ENCODE measurements at regions not wholly inside any gene's neighbourhood (a gene's known extent, or its start where the extent isn't known, plus 50 kb on each side); places are given as distances from the start of the nearest gene placed in this dataset.

- no peak for DNase-seq (ENCODE audit: low spot score)
- FAIRE-seq, result no peak
These were observed 367.6 kb downstream of the C12orf75 start for GRCh38 chr12:105698075-105698474.

DNA sequence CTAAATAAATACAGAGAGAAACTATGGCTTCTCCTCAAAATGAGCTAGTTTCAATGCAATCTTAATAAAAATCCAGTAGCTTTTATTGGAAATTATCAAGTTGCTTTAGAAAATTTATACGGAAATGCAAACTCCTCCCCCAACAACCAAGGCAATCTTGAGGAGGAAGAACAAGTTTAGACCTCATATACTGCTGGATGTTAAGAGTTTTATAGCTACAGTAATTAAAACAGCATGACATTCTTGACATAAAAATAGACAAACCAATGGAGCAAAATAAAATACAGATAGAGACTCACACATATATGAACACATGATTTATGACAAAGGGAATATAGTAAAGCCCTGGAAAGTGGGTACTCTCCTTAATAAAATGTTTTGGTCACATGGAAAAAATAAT is 368.7 kb downstream of the C12orf75 start:
- FAIRE-seq (no peak), DNase-seq (ENCODE audit: low spot score) (no peak)

- DNase-seq (ENCODE audit: low spot score), result no peak
- FAIRE-seq, result no peak
These were observed 374.3 kb downstream of the C12orf75 start for GRCh38 chr12:105704787-105705186.

DNA sequence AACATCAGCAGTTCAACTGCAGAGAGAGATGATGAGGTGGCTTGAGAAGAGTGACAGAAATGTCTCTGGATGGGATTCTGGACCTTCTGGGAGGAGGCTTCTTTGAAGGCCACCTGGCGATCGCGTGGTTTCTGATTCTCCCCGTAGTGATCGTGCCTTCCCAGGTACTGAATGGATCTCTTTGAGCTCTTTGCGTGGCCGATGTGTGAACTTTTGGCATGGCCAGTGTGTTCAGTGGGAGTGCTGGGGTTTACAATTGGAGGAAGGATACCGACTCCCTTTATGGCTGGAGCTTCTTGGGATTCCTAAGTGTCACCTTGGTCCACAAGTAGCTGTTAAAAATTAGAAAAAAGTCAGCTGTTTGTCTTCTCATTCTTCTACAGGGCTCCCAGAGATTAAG is 374.7 kb downstream of the C12orf75 start:
- FAIRE-seq, result no peak
- no peak for DNase-seq (ENCODE audit: low spot score)

GRCh38 chr12:105705765-105706164 is 375.3 kb downstream of the C12orf75 start:
- FAIRE-seq (no peak), DNase-seq (ENCODE audit: low spot score) (no peak)

DNA sequence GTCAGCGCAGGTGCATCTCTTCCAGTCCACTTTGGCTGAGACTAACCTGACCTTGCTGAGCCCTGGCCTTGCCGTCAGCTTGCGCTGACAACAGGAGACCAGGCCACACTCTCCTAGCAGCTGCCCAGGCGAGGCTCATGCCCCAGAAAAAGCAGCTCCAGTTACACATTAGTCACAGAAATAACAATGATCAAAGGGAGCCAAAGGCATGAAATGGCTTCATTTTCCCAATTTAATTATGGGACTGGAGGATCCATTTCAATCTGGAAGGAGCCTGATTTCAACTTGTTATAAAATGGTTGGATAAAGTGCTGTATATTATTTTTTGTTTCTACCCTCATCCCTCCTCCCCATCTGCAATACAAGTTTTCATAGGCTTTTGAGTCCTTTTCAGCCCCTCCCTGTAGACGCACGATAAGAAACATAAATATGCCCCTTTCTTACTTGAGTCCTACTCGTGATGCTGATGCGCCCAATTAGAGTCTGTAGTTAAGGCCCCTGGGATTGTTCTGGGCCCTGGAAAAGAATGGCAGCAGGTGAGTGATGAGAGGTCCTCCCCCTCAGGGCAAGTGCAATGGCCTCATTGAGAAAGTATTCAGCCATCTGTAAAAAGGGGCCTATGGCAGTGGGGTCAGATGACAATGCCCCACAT is 376.0 kb downstream of the C12orf75 start:
- DNase-seq (ENCODE audit: low spot score) (peak; percentile 32), FAIRE-seq (no peak)

GRCh38 chr12:105706973-105707334 is 376.5 kb downstream of the C12orf75 start:
- no peak for FAIRE-seq

GRCh38 chr12:105713606-105714305 is 383.3 kb downstream of the C12orf75 start:
- DNase-seq (ENCODE audit: low spot score) (no peak), FAIRE-seq (no peak)

More at GRCh38 chr12:105706973-105707334, 376.5 kb downstream of the C12orf75 start:
- no peak for DNase-seq (ENCODE audit: low spot score)

DNA sequence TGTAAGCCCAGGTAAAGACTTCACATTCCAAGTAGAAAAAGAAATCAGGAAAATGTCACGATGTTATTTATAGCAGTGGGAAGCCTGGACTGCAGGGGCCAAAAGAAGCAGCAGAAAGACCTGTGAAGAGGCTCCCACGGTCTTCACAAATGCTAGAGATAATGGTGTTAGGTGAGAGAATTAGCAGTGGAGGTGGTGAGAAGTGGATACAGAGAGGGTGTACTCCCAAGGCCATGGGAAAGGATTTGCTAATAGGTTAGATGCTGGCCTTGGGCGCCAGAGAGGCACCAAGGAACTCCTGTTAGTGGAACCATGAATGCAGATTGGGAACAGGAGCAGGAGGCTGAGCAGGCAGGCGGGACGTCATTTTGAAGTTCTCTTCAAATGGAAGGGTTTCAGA is 386.1 kb downstream of the C12orf75 start:
- DNase-seq (ENCODE audit: low spot score), result no peak
- no peak for FAIRE-seq

DNA sequence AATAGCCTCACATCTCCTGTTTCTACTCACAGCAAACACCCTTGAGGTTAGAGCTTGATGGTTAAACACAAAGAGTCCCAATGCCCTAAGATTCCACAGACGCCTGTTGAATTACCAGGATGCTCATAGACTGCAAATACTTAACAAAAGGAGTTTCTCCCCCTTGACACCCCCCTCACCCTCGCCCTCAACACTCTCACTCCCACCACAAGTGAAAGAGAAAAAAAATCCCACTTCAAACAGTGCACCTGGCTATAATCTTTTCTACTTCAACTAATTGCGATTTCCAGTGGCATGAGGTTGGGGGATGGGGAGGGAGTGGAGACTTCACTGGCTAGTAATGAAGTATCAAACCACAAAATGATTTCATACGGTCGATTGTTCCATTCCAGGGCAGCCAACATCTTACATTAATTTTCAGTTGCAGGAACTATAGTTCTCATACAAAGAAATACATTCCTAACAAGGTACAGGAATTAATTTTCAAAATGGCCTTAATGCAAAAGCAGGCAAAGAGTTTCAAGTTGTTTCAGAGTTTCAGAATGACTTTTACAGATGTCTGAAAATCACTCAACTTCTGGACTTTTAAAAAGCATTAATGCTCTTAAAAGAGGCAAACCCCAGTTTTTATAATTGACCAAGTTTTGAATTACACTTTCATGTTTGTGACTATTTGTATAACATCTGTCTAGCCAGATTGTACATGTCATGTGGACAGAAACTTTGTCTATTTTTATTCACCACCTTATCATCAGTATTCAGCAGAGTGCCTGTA is 390.7 kb downstream of the C12orf75 start:
- no peak for FAIRE-seq
- DNase-seq (ENCODE audit: low spot score), result no peak

- DNase-seq (ENCODE audit: low spot score) (no peak), FAIRE-seq (no peak)
These were observed 391.4 kb downstream of the C12orf75 start for GRCh38 chr12:105721891-105722290.

- DNase-seq (ENCODE audit: low spot score), result no peak
- FAIRE-seq, result no peak
These were observed 392.6 kb downstream of the C12orf75 start for GRCh38 chr12:105723066-105723465.

DNA sequence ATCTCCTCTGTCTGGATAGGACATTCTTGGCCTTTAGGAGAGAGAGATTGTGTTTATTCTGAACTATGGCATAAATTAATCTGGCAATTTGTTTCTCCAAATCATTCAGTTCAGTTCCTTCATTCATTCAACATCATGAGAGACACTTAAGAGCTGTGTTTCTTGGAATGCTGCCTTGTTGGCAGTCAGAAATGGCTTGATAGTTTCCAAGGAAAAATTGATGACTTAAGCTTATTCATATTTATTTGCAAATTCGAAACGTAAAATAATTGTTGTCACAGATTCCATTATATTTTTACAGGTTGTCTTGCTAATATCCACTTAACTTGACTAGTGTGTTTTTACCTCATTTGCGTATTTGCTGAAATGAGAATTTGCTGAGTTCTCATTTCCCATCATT is 393.0 kb downstream of the C12orf75 start:
- no peak for FAIRE-seq

DNA sequence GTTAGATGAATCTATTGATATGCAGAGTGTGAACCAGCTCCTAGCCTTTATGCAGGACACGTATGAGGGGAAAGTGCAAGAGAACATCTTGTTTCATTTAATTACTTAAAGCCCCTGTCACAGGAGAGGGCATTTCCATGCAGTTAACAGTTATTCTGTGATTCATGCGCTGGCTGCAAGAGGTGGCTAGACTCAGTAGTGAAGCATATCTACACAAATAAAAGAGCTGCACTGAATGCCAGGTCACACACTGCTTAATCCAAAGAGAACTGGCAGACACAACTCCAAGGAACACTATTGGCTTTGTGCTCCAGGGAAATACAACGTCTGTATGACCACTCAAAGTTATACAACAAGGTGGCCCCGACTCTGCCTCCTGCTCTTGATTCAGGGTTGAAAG is 394.1 kb downstream of the C12orf75 start:
- FAIRE-seq (no peak), DNase-seq (ENCODE audit: low spot score) (no peak)

More for the DNA sequence above, 393.0 kb downstream of the C12orf75 start:
- no peak for DNase-seq (ENCODE audit: low spot score)

- FAIRE-seq (no peak), DNase-seq (ENCODE audit: low spot score) (no peak)
These were observed 394.6 kb downstream of the C12orf75 start for GRCh38 chr12:105725054-105725453.

DNA sequence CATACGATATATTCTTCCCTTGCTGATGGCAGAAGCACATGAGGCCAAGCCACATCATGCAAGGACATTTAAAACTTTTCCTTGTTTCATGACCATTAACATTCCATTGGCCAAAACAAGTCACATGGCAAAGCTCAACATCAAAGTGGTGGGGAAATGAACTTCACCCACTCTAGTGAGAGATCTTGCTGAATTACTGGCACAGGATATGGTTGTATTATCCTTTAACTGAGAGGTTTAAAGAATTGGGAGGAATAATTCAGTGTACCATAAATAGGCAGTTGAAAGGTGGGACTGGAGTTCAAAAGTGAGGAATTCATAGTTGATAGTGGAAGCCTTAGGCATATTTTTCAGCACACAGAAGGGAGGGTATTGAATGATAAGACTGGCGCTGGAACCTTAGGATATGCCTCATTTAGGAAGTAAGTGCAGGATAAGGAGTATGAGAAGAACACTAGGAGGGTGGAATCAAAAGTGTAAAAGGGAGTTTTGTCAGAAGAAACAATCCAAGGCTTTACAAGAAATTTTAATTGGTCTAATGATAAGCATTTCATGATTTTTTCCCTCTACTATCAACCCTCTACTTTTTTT is 398.8 kb downstream of the C12orf75 start:
- FAIRE-seq (no peak), DNase-seq (ENCODE audit: low spot score) (no peak)

DNA sequence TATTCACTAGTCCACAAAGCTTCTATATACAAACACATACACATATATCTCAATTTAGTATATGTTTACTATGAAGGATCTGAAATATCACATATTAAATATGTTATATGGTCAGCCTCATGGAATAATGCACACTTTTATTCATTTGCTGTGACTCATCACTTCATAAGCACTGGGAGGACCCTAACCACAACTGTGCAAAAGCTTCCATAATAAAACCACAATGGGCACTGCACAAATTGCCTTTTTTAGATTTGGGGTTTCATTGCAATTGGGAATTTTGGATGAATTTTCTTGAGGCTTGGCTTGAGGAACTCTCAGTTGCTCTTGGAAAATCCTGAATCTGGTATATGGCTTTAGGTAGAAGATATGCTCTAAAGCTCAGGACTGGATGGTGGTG is 399.4 kb downstream of the C12orf75 start:
- no peak for DNase-seq (ENCODE audit: low spot score)
- no peak for FAIRE-seq

DNA sequence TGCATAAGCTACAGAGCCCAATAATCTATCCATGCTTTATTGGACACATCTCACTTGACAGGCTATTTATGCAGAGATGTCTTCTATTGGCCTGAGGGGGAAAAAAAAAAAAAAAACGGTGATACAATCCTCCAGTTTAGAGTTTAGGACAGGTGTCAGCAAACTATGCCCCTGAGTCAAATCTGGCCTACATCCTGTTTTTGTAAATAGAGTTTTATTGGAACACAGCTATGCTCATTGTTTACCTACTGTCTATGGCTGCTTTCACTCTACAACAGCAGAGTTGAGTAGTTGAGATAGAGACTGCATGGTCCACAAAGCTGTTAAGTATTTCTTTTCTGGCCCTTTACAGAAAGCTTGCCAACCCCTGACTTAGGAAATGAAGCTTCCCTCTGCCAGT is 403.1 kb downstream of the C12orf75 start:
- FAIRE-seq, result no peak
- DNase-seq (ENCODE audit: low spot score), result no peak

DNA sequence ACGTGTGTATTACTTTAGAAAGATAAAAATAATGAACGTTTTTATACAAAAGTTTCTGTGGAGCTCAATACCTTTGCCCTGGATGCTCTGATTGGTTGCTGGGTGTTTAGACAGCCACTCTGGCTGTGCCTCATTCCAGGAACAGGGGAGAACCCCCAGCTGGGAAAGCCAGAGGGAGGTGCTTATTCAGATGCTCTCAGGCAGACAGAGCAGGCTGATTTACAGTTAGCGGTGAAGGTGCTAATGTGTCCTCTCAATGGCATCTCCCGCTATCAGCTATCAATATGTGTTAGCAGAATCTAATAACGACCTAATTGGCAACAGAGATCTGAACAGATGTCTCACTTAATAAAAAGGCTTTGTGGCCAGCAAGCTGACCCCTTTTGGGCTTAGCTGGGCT is 402.3 kb downstream of the NUAK1 start:
- no peak for FAIRE-seq
- DNase-seq (ENCODE audit: low spot score), result no peak

DNA sequence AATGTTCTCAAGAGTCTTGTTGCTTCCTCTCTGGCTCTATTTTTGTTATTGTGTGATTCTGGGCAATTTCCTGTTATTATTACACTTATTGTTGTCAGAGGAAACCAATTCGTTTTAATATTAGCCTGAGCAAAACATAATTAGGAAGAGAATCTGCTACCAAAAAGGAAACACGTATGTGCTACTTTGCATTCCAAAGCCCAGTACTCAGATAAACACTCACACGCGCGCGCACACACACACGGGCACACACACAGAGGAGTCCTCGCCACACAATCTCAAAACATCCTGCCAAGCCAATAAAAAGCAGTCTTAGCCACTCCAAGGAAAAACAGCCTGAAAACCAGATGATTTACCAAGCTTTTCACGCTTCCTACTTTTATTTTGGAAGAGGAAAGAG is 400.7 kb downstream of the NUAK1 start:
- DNase-seq (ENCODE audit: low spot score), result no peak
- FAIRE-seq, result no peak

DNA sequence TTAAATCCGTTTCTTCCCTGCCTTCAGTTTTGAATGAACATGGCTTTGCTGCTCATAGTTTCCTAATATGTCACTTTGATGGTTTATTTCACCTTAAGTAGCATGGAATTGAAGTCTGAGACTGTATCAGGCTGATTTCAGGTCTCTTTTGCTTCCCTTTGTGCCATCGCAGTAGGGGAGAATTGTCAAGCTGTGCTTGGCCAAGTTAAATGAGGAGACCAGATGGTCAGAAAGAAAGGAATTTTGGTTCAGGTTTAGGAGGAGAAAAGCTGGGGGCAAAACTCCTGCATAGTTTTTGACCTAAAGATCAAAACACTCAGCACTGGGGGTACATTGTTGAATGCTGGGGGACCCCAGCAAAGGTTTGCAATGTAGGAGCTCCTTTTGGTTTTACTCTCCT is 398.4 kb downstream of the NUAK1 start:
- DNase-seq (ENCODE audit: low spot score) (no peak), FAIRE-seq (no peak)
